ENCODE measurements at regions not wholly inside any gene's neighbourhood (a gene's known extent, or its start where the extent isn't known, plus 50 kb on each side); places are given as distances from the start of the nearest gene placed in this dataset.
A peak's percentile ranks its signal among the peaks of the same experiment; 100 is the strongest.

DNA sequence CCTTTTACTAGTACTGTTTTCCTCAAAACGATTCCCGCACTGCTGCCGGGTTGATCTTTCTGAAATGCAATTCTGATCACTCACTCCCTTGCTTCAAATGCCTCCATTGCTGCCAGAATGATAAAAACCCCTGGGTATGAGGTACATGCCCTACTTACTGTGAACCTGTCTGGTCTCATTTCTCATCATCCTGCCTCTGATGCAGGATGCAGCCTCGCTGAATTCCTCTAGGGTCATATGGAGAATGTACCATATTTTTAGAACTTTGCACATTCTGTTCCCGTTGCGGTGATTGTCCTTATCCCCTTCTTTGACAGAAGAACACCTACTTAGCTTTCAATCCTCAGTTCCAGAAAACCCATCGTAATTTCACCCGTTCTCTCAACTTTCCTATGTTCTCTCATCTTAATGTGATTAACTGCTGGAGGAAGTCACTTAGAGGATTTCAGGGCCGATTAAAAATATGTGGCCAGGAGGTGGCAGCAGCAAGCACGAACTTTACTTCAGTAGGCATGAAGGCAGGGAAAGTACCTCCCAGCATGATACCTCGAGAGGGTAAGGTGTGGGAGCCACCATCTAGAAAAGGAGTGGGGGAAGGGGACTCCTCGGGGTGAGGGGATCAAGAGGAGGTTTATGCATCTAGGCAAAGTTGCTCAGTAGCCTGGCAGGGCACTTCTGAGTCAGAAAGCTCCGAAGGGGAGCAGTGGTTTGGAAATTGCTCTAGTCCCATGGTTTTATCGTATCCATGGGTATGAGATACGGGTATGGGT, 361.5 kb upstream of the ZP4 start (continued):
- TF ChIP-seq ZNF281 (CRISPR knock-in tag; IDR thresholded peaks at IDR 0.05) (0 out of 2 replicates have a peak, but pooled peaks have one; percentile 30), ZNF423 (CRISPR knock-in tag; IDR thresholded peaks at IDR 0.05) (0 out of 2 replicates have a peak, but pooled peaks have one; percentile 41), GABPB1 (CRISPR knock-in tag; IDR thresholded peaks at IDR 0.05) (no peak), ZNF671 (CRISPR knock-in tag; IDR thresholded peaks at IDR 0.05) (no peak), NR1H2 (CRISPR knock-in tag; IDR thresholded peaks at IDR 0.05) (no peak), KAT7 (CRISPR knock-in tag; IDR thresholded peaks at IDR 0.05; ENCODE audit: borderline replicate concordance) (no peak)
- TF ChIP-seq, protein P1, sequence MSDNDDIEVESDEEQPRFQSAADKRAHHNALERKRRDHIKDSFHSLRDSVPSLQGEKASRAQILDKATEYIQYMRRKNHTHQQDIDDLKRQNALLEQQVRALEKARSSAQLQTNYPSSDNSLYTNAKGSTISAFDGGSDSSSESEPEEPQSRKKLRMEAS (CRISPR knock-in tag; IDR thresholded peaks at IDR 0.05), result no peak
- TF ChIP-seq, protein P2, sequence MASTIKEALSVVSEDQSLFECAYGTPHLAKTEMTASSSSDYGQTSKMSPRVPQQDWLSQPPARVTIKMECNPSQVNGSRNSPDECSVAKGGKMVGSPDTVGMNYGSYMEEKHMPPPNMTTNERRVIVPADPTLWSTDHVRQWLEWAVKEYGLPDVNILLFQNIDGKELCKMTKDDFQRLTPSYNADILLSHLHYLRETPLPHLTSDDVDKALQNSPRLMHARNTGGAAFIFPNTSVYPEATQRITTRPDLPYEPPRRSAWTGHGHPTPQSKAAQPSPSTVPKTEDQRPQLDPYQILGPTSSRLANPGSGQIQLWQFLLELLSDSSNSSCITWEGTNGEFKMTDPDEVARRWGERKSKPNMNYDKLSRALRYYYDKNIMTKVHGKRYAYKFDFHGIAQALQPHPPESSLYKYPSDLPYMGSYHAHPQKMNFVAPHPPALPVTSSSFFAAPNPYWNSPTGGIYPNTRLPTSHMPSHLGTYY (CRISPR knock-in tag; IDR thresholded peaks at IDR 0.05), result no peak

- no peaks in the 10 kb centered on the region for H3K9me3 Mint-ChIP-seq
- ChIA-PET CTCF (interaction anchor here (1.2 to 1.3 kb wide), 2 partner anchors 10 to 385 kb away, joined by 4 to 5 read pairs; no protein-coding TSS in a partner anchor), POLR2A (no interaction called here)
- DNase-seq (ENCODE audit: low spot score), result no peak
- TF ChIP-seq, protein P3, sequence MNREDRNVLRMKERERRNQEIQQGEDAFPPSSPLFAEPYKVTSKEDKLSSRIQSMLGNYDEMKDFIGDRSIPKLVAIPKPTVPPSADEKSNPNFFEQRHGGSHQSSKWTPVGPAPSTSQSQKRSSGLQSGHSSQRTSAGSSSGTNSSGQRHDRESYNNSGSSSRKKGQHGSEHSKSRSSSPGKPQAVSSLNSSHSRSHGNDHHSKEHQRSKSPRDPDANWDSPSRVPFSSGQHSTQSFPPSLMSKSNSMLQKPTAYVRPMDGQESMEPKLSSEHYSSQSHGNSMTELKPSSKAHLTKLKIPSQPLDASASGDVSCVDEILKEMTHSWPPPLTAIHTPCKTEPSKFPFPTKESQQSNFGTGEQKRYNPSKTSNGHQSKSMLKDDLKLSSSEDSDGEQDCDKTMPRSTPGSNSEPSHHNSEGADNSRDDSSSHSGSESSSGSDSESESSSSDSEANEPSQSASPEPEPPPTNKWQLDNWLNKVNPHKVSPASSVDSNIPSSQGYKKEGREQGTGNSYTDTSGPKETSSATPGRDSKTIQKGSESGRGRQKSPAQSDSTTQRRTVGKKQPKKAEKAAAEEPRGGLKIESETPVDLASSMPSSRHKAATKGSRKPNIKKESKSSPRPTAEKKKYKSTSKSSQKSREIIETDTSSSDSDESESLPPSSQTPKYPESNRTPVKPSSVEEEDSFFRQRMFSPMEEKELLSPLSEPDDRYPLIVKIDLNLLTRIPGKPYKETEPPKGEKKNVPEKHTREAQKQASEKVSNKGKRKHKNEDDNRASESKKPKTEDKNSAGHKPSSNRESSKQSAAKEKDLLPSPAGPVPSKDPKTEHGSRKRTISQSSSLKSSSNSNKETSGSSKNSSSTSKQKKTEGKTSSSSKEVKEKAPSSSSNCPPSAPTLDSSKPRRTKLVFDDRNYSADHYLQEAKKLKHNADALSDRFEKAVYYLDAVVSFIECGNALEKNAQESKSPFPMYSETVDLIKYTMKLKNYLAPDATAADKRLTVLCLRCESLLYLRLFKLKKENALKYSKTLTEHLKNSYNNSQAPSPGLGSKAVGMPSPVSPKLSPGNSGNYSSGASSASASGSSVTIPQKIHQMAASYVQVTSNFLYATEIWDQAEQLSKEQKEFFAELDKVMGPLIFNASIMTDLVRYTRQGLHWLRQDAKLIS (CRISPR knock-in tag; IDR thresholded peaks at IDR 0.05; ENCODE audit: borderline replicate concordance), result no peak
- no peak for TF ChIP-seq CREM (CRISPR knock-in tag; IDR thresholded peaks at IDR 0.05)
- no peak for TF ChIP-seq NFE2L1 (CRISPR knock-in tag; IDR thresholded peaks at IDR 0.05)
- TF ChIP-seq CREB1 (CRISPR knock-in tag; IDR thresholded peaks at IDR 0.05), result no peak
- TF ChIP-seq SMAD4 (CRISPR knock-in tag; IDR thresholded peaks at IDR 0.05), result no peak
- TF ChIP-seq, protein P4, sequence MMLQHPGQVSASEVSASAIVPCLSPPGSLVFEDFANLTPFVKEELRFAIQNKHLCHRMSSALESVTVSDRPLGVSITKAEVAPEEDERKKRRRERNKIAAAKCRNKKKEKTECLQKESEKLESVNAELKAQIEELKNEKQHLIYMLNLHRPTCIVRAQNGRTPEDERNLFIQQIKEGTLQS (CRISPR knock-in tag; conservative IDR thresholded peaks at IDR 0.05), result no peak
- TF ChIP-seq TCF7 (CRISPR knock-in tag; IDR thresholded peaks at IDR 0.05; ENCODE audit: low read depth), result no peak
- TF ChIP-seq, protein P5, sequence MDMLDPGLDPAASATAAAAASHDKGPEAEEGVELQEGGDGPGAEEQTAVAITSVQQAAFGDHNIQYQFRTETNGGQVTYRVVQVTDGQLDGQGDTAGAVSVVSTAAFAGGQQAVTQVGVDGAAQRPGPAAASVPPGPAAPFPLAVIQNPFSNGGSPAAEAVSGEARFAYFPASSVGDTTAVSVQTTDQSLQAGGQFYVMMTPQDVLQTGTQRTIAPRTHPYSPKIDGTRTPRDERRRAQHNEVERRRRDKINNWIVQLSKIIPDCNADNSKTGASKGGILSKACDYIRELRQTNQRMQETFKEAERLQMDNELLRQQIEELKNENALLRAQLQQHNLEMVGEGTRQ (CRISPR knock-in tag; IDR thresholded peaks at IDR 0.05), result no peak
- no peak for TF ChIP-seq NFYB (CRISPR knock-in tag; conservative IDR thresholded peaks at IDR 0.05; ENCODE audit: low read depth)
- no peak for TF ChIP-seq ZNF671 (CRISPR knock-in tag; IDR thresholded peaks at IDR 0.05)
- TF ChIP-seq PREB (CRISPR knock-in tag; IDR thresholded peaks at IDR 0.05; ENCODE audit: borderline replicate concordance), result no peak
- no peak for TF ChIP-seq IRF2 (CRISPR knock-in tag; IDR thresholded peaks at IDR 0.05; ENCODE audit: borderline replicate concordance, low read depth)
- no peak for TF ChIP-seq MYBL2 (CRISPR knock-in tag; IDR thresholded peaks at IDR 0.05)
- TF ChIP-seq ZNF138 (CRISPR knock-in tag; conservative IDR thresholded peaks at IDR 0.05), result no peak
- TF ChIP-seq ETV6 (CRISPR knock-in tag; IDR thresholded peaks at IDR 0.05), result no peak
- no peak for TF ChIP-seq E2F1 (CRISPR knock-in tag; IDR thresholded peaks at IDR 0.05)
- no peak for TF ChIP-seq EMX1 (CRISPR knock-in tag; IDR thresholded peaks at IDR 0.05)
- TF ChIP-seq SMAD3 (CRISPR knock-in tag; IDR thresholded peaks at IDR 0.05; ENCODE audit: borderline replicate concordance), result no peak
- no peaks in the 10 kb centered on the region for H3K36me3 Mint-ChIP-seq
- H3K4me1 Mint-ChIP-seq, result peaks cover 23% of the 10 kb centered on the region
- no peaks in the 10 kb centered on the region for H3K27me3 Mint-ChIP-seq (ENCODE audit: low read depth)
- H3K4me3 Mint-ChIP-seq, result no peak overlapping the region
- ATAC-seq, result no peak
- H3K27ac Mint-ChIP-seq, result no peak overlapping the region
Observed at GRCh38 chr1:238248356-238248755, 357.6 kb upstream of the ZP4 start.
